Activated CD4-positive, alpha-beta memory T cell treated with anti-CD3 and anti-CD28 coated beads for 36 hours (primary cell): ENCODE measurements at regions not wholly inside any gene's neighbourhood (a gene's known extent, or its start where the extent isn't known, plus 50 kb on each side); places are given as distances from the start of the nearest gene placed in this dataset.
"Not testable (repeated sequence)": the region's sequence is repeated elsewhere in the genome, so short reads cannot be mapped to it uniquely, and the experiment has no call there.

Source experiments
- CTCF ChIA-PET: fragments of 350-600 bp; sonication (Branson Sonifier 250); formaldehyde crosslinking; loops from one replicate; lab custom pipeline; 2021; ENCODE audit warnings: antibody characterized with exemption, inconsistent platforms; lab: Charles Lee
- POLR2A ChIA-PET: fragments of 350-600 bp; sonication (Branson Sonifier 250); formaldehyde crosslinking; loops from one replicate; lab custom pipeline; 2021; ENCODE audit warnings: antibody characterized with exemption; lab: Charles Lee
- DNase-seq: peaks from one replicate; pipeline ENCODE4 v3.0.0-alpha.2; 2020
- H3K27ac Mint-ChIP-seq: one replicate; pipeline ENCODE4 v1.8.0; 2021; ENCODE audit warnings: mixed read lengths
- H3K27me3 Mint-ChIP-seq: one replicate; pipeline ENCODE4 v1.8.0; 2021; ENCODE audit warnings: mixed read lengths
- H3K36me3 Mint-ChIP-seq: one replicate; pipeline ENCODE4 v1.8.0; 2021; ENCODE audit warnings: mixed read lengths
- H3K4me1 Mint-ChIP-seq: one replicate; pipeline ENCODE4 v1.8.0; 2021; ENCODE audit warnings: low read depth, mixed read lengths
- H3K4me3 Mint-ChIP-seq: one replicate; pipeline ENCODE4 v1.8.0; 2021; ENCODE audit warnings: mild to moderate bottlenecking, mixed read lengths
- H3K9me3 Mint-ChIP-seq: one replicate; pipeline ENCODE4 v1.8.0; 2021; ENCODE audit warnings: mixed read lengths
- intact Hi-C: fragments of 100-400 bp; cut with micrococcal nuclease; formaldehyde crosslinking; loops from one replicate; pipeline ENCODE4 v1.15.1; 2023

GRCh38 chr16:80100186-80100585, 440.6 kb upstream of the DYNLRB2 start:
- Mint-ChIP-seq H3K27me3 (peaks cover 11% of the 10 kb centered on the region), H3K4me3 (no peak overlapping the region), H3K4me1 (no peaks in the 10 kb centered on the region), H3K36me3 (no peaks in the 10 kb centered on the region), H3K9me3 (peaks cover 8% of the 10 kb centered on the region), H3K27ac (no peak overlapping the region)
- no peak for DNase-seq
- POLR2A ChIA-PET, result no interaction called here
- CTCF ChIA-PET, result no interaction called here
- intact Hi-C loops, result no loop called here

GRCh38 chr16:80097098-80097497, 443.7 kb upstream of the DYNLRB2 start:
- Mint-ChIP-seq H3K9me3 (peaks cover 8% of the 10 kb centered on the region), H3K4me3 (no peak overlapping the region), H3K36me3 (no peaks in the 10 kb centered on the region), H3K4me1 (peaks cover 1% of the 10 kb centered on the region), H3K27me3 (no peaks in the 10 kb centered on the region), H3K27ac (no peak overlapping the region)
- CTCF ChIA-PET, result no interaction called here
- POLR2A ChIA-PET, result no interaction called here
- no peak for DNase-seq
- intact Hi-C loops, result no loop called here

DNA sequence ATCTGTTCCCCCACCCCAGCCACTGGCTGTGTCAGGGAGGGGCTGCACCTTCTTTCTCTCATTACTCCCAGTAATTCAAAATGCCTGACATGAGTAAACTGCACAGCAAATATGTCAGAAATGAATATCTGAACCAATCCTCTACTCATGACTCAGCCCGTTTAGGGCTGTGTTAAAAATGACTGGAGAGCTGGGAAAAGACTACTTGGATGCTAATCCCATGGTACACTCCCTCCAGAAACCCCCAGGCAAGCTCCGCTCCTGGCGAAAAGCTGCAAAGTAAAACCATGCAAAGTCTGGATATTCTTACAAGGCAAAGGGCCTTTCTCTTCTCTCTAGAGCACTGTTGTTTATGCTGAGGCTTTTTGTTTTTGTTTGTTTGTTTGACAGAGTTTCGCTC, 448.1 kb upstream of the DYNLRB2 start:
- ChIA-PET CTCF (interaction anchor here (0.5 kb wide), 1 partner anchor 161 kb away, joined by 3 read pairs; no protein-coding TSS in a partner anchor), POLR2A (no interaction called here)
- Mint-ChIP-seq H3K27ac (no peak overlapping the region), H3K9me3 (peaks cover 8% of the 10 kb centered on the region), H3K27me3 (no peaks in the 10 kb centered on the region), H3K4me1 (peaks cover 3% of the 10 kb centered on the region), H3K4me3 (no peak overlapping the region), H3K36me3 (no peaks in the 10 kb centered on the region)
- intact Hi-C loops, result no loop called here
- no peak for DNase-seq

- CTCF ChIA-PET, result not testable (repeated sequence)
Measured at GRCh38 chr16:80091453-80091852, 449.3 kb upstream of the DYNLRB2 start.

GRCh38 chr16:80085606-80086005, 455.2 kb upstream of the DYNLRB2 start:
- H3K9me3 Mint-ChIP-seq, result no peaks in the 10 kb centered on the region
- no peaks in the 10 kb centered on the region for H3K36me3 Mint-ChIP-seq
- H3K27me3 Mint-ChIP-seq, result no peaks in the 10 kb centered on the region
- no peak overlapping the region for H3K27ac Mint-ChIP-seq
- H3K4me3 Mint-ChIP-seq, result no peak overlapping the region
- ChIA-PET CTCF (interaction anchor here (1.6 kb wide), 1 partner anchor 484 kb away, joined by 5 read pairs; no protein-coding TSS in a partner anchor), POLR2A (no interaction called here)
- H3K4me1 Mint-ChIP-seq, result no peaks in the 10 kb centered on the region
- DNase-seq, result no peak
- intact Hi-C loops, result no loop called here

More at GRCh38 chr16:80091453-80091852, 449.3 kb upstream of the DYNLRB2 start:
- H3K36me3 Mint-ChIP-seq, POLR2A ChIA-PET, H3K4me1 Mint-ChIP-seq, H3K27ac Mint-ChIP-seq, H3K27me3 Mint-ChIP-seq, H3K4me3 Mint-ChIP-seq, DNase-seq, H3K9me3 Mint-ChIP-seq, intact Hi-C loops: not testable (repeated sequence)

GRCh38 chr16:80084614-80085013, 456.2 kb upstream of the DYNLRB2 start:
- DNase-seq, result peak; percentile 44
- no peak overlapping the region for H3K27ac Mint-ChIP-seq
- H3K27me3 Mint-ChIP-seq, result no peaks in the 10 kb centered on the region
- H3K9me3 Mint-ChIP-seq, result no peaks in the 10 kb centered on the region
- CTCF ChIA-PET, result interaction anchor here (0.8 to 1.6 kb wide), 4 partner anchors 467 to 1377 kb away, joined by 3 to 5 read pairs (median 3); no protein-coding TSS in a partner anchor
- POLR2A ChIA-PET, result interaction anchor here (0.6 kb wide), 1 partner anchor 371 kb away, joined by 3 read pairs; no protein-coding TSS in a partner anchor
- H3K4me3 Mint-ChIP-seq, result no peak overlapping the region
- intact Hi-C loops, result loop anchor here (5.0 kb wide), 1 partner anchor 482 kb away; the partner anchor contains the start of gene MAF
- H3K36me3 Mint-ChIP-seq, result no peaks in the 10 kb centered on the region
- H3K4me1 Mint-ChIP-seq, result no peaks in the 10 kb centered on the region

DNA sequence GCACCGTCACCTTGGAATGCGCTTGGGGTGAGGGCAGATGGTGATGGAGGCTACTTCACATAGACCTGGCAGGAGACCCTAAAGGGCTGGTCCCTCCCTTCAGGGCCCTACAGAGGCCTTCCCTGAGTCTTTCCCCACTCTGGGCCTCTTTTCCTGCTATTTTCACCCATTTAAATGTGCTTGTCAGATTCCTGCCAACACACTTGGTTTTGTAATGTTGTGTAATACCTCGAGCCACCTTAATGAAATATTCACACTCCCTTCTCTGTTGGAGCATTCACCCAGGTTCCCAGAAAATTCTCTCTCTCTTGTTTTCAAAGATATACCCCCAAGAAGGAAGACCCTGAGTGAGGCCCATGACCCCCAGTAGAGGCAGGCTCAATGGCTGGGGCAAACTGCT, 456.6 kb upstream of the DYNLRB2 start:
- no peak overlapping the region for H3K4me3 Mint-ChIP-seq
- H3K36me3 Mint-ChIP-seq, result no peaks in the 10 kb centered on the region
- POLR2A ChIA-PET, result interaction anchor here (0.6 kb wide), 1 partner anchor 370 kb away, joined by 3 read pairs; no protein-coding TSS in a partner anchor
- no peaks in the 10 kb centered on the region for H3K4me1 Mint-ChIP-seq
- CTCF ChIA-PET, result interaction anchor here (0.8 to 1.6 kb wide), 4 partner anchors 466 to 1376 kb away, joined by 3 to 5 read pairs (median 3); no protein-coding TSS in a partner anchor
- H3K27me3 Mint-ChIP-seq, result no peaks in the 10 kb centered on the region
- intact Hi-C loops, result loop anchor here (5.0 kb wide), 1 partner anchor 482 kb away; the partner anchor contains the start of gene MAF
- no peaks in the 10 kb centered on the region for H3K9me3 Mint-ChIP-seq
- no peak overlapping the region for H3K27ac Mint-ChIP-seq
- DNase-seq, result no peak

DNA sequence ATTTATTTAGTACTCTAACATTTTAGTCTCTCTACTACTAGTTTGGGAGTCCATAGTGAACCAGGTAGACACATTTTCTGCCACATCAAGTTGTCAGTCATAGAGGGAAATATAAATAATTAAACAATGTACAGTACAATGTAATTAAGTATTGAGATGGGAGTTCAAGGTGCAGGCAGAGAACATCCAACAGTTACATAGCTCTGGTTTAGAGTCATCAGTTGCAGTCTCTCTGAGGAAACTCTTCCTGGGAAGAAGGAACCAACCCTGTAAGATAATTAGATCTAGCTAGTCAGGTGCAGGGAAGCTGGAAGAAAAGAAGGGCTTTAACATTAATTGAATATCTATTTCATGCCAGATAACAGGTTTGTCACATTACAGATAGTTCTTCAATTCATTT, 457.9 kb upstream of the DYNLRB2 start:
- H3K4me1 Mint-ChIP-seq, result no peaks in the 10 kb centered on the region
- no peak overlapping the region for H3K27ac Mint-ChIP-seq
- intact Hi-C loops, result loop anchor here (5.0 kb wide), 1 partner anchor 481 kb away; the partner anchor contains the start of gene MAF
- no peak overlapping the region for H3K4me3 Mint-ChIP-seq
- no peaks in the 10 kb centered on the region for H3K27me3 Mint-ChIP-seq
- no peak for DNase-seq
- CTCF ChIA-PET, result no interaction called here
- H3K9me3 Mint-ChIP-seq, result no peaks in the 10 kb centered on the region
- POLR2A ChIA-PET, result no interaction called here
- no peaks in the 10 kb centered on the region for H3K36me3 Mint-ChIP-seq

DNA sequence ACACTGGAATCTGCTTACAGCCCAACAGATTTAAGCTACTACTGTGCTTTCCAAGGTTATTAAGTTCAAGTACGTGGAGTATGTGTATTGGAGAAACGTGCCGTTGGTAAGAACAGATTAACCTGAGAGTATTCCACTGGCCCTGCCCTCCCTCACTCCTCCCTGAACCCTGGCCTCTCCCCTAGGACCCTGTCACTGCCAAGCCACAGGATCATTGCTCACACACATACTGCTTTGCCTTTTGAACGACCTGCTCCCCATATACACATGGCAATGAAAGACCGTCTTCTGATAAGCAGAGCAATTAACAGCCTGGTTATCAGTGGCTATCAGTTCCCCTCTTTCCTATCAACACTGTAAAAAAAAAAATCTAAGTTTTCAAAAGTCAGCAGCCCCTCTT, 458.9 kb upstream of the DYNLRB2 start:
- H3K4me3 Mint-ChIP-seq, result no peak overlapping the region
- intact Hi-C loops, result loop anchor here (5.0 kb wide), 1 partner anchor 480 kb away; the partner anchor contains the start of gene MAF
- H3K27me3 Mint-ChIP-seq, result no peaks in the 10 kb centered on the region
- no peaks in the 10 kb centered on the region for H3K9me3 Mint-ChIP-seq
- H3K4me1 Mint-ChIP-seq, result no peaks in the 10 kb centered on the region
- no peak overlapping the region for H3K27ac Mint-ChIP-seq
- ChIA-PET CTCF (no interaction called here), POLR2A (interaction anchor here (0.6 kb wide), 1 partner anchor 487 kb away, joined by 3 read pairs; no protein-coding TSS in a partner anchor)
- no peaks in the 10 kb centered on the region for H3K36me3 Mint-ChIP-seq
- DNase-seq, result no peak

- Mint-ChIP-seq H3K27me3 (no peaks in the 10 kb centered on the region), H3K4me1 (no peaks in the 10 kb centered on the region), H3K36me3 (no peaks in the 10 kb centered on the region), H3K9me3 (no peaks in the 10 kb centered on the region), H3K4me3 (no peak overlapping the region), H3K27ac (no peak overlapping the region)
- intact Hi-C loops, result loop anchor here (5.0 kb wide), 1 partner anchor 478 kb away; the partner anchor contains the start of gene MAF
- CTCF ChIA-PET, result interaction anchor here (0.6 kb wide), 1 partner anchor 478 kb away, joined by 3 read pairs; no protein-coding TSS in a partner anchor
- DNase-seq, result no peak
- POLR2A ChIA-PET, result no interaction called here
Measured at GRCh38 chr16:80080287-80080851, 460.4 kb upstream of the DYNLRB2 start.

DNA sequence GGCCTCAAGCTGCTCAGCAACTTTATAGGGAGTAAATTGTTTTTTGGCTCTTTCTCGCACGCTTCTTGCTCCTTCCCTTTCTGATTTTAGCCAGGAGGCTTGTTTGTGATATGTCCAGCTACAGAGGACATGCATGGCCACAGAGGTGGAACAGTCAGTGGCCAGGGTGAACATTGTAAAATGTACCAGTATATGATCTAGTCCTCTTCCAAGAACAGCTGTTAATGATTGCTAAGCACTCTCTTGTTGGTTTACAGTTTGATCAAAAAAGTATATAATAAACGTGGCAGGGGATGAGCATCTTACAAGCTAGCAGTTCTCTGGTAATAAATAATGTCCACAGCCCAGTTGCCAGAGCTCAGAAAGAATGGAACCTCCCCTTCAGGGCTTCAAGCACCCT, 461.7 kb upstream of the DYNLRB2 start:
- CTCF ChIA-PET, result no interaction called here
- DNase-seq, result no peak
- intact Hi-C loops, result no loop called here
- Mint-ChIP-seq H3K36me3 (no peaks in the 10 kb centered on the region), H3K4me1 (no peaks in the 10 kb centered on the region), H3K27me3 (no peaks in the 10 kb centered on the region), H3K4me3 (no peak overlapping the region), H3K27ac (no peak overlapping the region), H3K9me3 (no peaks in the 10 kb centered on the region)
- POLR2A ChIA-PET, result no interaction called here

DNA sequence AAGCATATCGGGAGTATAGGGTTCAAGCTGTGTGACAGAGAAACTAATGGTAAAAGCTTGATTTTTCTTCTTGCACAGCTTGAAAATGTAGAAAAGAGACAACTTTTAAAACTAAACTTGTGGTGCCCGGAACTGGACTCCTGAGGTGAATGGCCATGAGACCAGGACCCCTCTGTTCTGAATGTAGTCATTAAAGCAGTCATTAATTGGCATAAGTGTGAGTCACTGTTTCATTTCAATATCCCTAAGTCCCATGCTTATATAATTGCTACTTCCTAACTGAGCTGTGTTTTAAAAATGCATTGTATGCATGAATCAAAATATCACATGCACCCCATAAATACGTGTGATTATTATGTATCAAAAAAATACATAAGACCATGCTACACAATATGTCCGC, 463.1 kb upstream of the DYNLRB2 start:
- intact Hi-C loops, result no loop called here
- no peaks in the 10 kb centered on the region for H3K4me1 Mint-ChIP-seq
- POLR2A ChIA-PET, result no interaction called here
- no peak overlapping the region for H3K27ac Mint-ChIP-seq
- no peaks in the 10 kb centered on the region for H3K36me3 Mint-ChIP-seq
- no peak for DNase-seq
- no peak overlapping the region for H3K4me3 Mint-ChIP-seq
- CTCF ChIA-PET, result no interaction called here
- no peaks in the 10 kb centered on the region for H3K27me3 Mint-ChIP-seq
- H3K9me3 Mint-ChIP-seq, result no peaks in the 10 kb centered on the region
